LHCN-M2 (cell line): ENCODE measurements at regions not wholly inside any gene's neighbourhood (a gene's known extent, or its start where the extent isn't known, plus 50 kb on each side); places are given as distances from the start of the nearest gene placed in this dataset.
"Not testable (repeated sequence)": the region's sequence is repeated elsewhere in the genome, so short reads cannot be mapped to it uniquely, and the experiment has no call there.

Source experiments
- DNase-seq: peaks from one replicate; pipeline ENCODE4 v3.0.0-alpha.2; 2012; ENCODE audit warnings: low read depth

GRCh38 chr10:131033166-131034085, 278.1 kb downstream of the TCERG1L start:
- no peak for DNase-seq

- DNase-seq, result no peak
Observed at GRCh38 chr10:131034451-131034850, 277.1 kb downstream of the TCERG1L start.

- no peak for DNase-seq
Observed at GRCh38 chr10:131035779-131036178, 275.7 kb downstream of the TCERG1L start.

- DNase-seq, result no peak
Observed at GRCh38 chr10:131038056-131038455, 273.5 kb downstream of the TCERG1L start.

GRCh38 chr10:131041031-131041430, 270.5 kb downstream of the TCERG1L start:
- no peak for DNase-seq

- DNase-seq, result no peak
Observed at GRCh38 chr10:131041441-131041840, 270.1 kb downstream of the TCERG1L start.

- not testable (repeated sequence) for DNase-seq
Observed at GRCh38 chr10:131042015-131042414, 269.5 kb downstream of the TCERG1L start.
